ENCODE measurements at regions not wholly inside any gene's neighbourhood (a gene's known extent, or its start where the extent isn't known, plus 50 kb on each side); places are given as distances from the start of the nearest gene placed in this dataset.
"Not testable (repeated sequence)": the region's sequence is repeated elsewhere in the genome, so short reads cannot be mapped to it uniquely, and the experiment has no call there.

DNA sequence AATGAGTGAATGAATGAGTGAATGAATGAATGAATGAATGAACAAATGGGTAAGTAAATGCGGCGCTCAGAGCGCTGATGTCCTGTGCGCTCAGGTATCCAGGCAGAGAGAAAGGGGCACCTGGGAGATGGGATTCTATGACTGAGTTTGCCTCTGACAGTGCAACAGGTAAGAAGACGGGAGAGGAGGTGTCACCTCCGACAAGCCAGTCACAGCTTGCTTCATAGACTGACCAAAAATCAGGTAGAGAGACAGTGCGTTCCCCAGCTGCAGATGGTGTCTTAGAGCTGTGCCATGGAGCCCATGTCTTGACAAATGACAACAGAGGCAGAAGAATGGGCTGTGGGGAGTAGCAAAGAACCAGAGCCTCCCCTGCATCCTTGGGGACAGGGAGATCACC lies 327.3 kb downstream of the FGFR2 start:
- no peak for DNase-seq (ENCODE audit: low spot score)

DNA sequence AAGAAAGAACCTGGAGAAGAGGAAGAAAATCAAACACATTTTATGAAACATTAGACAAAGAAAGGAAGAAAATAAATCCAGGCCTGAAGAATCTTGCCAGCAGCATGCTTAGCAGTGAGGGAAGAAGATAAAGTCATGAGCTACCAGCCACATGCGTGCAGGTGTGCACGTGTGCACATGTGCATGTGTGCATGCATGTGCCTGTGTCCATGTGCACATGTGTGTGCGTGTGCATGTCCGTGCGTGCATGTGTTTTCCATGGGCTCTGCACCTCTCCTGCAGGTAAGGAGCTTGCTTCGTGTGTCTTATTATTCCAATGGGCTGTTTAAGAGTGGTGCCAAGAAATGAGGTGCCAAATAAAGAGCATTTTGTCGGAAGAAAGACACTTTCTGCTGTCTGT lies 322.2 kb downstream of the FGFR2 start:
- no peak for DNase-seq (ENCODE audit: low spot score)

DNA sequence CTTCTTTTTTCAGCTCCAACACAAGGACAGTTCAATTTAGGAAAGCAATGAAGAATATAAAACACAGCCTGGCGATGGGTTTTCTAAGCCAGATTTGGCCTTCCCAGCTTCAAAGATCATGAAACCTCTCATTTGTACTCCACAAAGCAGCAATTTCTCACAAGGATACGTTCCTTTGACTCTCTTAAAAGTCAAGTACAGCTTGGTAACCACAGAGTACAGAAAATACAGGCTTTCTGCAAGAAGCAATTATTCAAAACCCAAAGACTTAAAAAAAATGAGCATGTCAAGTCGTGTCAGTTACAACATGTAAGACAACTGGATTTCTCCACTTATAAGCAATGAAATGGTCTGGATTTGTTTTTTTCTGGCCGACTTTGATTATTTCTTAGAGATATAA lies 321.4 kb downstream of the FGFR2 start:
- DNase-seq (ENCODE audit: low spot score) = peak; percentile 28

DNA sequence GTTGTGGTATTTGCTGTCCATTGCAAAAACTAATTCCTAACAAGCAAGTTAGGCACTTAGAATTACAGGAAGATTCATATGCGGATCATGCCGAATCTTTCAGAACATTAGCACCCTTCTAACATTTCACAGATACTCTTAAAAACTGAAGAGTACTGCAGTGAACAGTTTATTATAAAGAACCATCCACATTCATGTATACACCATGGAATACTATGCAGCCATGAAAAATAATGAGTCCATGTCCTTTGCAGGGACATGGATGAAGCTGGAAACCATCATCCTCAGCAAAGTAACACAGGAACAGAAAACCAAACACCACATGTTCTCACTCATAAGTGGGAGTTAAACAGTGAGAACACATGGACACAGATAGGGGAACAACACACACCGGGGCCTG lies 319.9 kb downstream of the FGFR2 start:
- DNase-seq (ENCODE audit: low spot score) = not testable (repeated sequence)

- no peak for DNase-seq (ENCODE audit: low spot score)
These were observed 316.7 kb downstream of the FGFR2 start for GRCh38 chr10:121281576-121281975.

DNA sequence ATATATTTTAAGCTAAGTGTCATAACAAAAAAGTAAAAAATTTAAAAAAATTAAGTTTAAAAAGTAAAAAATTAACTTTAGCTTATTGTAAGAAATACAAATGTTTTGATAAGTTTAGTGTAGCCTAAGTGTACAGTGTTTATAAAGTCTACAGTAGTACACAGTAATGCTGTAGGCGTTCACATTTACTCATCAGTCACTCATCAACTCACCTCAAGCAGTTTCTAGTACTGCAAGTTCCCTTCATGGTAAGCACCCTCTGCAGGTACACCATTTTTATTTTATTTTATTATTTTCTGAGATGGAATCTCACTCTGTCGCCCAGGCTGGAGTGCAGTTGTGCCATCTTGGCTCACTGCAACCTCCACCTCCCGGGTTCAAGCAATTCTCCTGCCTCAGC lies 316.0 kb downstream of the FGFR2 start:
- no peak for DNase-seq (ENCODE audit: low spot score)

GRCh38 chr10:121282797-121283515 lies 315.3 kb downstream of the FGFR2 start:
- DNase-seq (ENCODE audit: low spot score) = no peak

DNA sequence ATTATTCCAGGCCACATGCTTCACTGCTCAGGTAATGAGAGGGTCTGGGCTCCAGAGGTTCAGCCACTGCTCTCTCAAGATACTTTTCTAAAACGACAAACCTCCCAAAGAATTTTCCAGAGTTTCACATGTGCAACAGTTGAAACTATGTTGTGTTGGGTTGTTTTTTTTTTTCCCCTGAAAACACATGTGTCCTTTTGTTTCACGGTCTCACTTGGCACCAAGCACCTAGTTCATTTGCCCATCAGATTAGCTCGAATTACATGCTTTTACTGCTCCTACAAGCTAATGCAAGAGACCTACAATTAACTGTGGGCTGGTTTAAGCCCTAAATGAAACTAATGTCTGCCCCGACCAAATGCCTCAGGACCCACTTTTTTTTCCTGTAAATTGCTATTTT lies 313.3 kb downstream of the FGFR2 start:
- DNase-seq (ENCODE audit: low spot score) = peak; percentile 29

GRCh38 chr10:121285406-121286196 lies 312.6 kb downstream of the FGFR2 start:
- no peak for DNase-seq (ENCODE audit: low spot score)

DNA sequence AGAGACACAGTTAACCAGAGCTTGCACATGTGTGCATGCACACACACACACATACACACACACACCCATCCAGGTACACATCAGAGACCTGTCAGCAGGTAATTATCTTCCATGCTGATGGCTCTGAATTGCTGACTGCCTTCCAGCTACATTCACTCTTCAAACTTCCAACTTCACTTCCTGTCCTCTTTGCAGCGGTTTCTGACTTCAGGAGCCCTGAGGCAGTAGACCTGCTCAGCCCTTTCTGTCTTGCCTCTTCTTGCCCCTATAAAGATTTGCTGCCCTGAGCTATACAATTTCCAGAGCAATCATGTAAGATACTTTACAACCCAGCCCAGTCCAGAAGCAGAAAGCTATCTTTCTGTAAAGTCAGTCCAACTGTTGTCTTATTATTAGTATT lies 310.2 kb downstream of the FGFR2 start:
- peak; percentile 68 for DNase-seq (ENCODE audit: low spot score)

DNA sequence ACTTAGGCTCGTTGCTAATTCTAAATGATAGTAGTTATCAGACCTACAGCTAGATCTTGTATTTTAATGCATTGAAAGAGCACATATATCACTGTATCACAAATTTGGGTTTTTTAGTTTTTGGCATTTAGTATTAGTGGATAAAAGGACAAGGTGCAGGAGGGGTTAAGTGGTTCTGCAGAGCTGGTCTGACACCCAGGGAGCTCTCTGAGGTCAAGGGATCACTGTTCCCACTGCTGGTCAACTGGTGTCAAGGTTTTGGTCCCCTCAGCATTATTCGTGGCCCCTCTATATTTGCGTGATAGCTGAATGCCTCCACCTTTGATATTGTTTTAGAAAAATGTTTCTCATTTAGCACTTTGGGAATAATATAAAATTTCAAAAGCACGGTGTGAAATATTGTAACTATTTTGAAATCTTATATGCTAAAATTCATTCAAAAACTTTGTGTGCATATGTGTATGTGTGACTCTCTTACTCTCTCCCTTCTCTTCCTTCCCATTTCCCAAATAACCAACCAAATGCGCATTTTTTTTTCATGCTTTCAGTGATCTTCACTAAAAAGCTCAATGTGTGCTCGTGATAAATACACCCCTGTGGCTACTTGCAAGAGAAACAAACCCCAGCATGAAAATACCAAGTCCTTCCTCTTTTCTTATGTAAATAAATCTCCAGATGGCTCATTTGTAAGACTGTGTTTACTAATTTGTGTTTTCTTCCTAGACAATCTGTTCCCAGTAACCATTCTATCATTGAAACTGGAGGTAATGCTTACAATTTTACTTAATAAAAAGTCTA lies 309.2 kb downstream of the FGFR2 start:
- DNase-seq (ENCODE audit: low spot score) = no peak

DNA sequence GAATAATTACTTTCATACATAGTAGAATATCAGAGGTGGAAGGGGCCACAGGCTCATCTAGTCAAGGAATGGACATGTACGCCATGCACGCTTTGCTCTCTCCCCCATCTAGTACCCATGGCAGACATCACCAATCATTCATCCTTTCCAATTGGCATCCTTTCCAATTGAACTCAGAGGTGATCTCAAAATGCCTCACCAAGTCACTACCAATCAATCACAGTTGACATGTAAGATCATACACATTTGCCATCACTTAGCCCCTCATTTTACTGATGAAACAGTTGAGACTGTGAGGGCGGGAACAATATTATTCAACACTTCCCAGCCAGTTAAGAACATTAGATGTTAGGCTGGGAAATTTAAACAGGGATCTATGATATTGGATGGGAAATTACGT lies 308.4 kb downstream of the FGFR2 start:
- no peak for DNase-seq (ENCODE audit: low spot score)

DNA sequence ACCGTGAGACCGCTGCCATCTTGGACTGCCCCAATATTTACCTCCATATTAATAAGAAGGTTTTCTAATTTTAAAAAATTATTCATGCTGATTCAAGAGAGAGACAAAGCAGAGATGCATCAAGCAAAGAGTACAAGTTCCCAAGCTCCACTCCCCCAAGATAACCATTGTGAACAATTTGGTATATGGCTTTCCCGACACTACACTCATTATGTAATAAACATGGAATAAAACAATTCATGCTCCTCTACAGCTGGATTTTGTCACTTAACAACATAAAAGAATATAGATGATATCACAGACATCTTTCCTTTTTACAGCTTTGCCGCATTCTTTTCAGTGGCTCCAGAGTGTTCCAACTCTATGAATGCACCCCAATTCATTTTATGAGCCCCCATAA lies 307.6 kb downstream of the FGFR2 start:
- no peak for DNase-seq (ENCODE audit: low spot score)

DNA sequence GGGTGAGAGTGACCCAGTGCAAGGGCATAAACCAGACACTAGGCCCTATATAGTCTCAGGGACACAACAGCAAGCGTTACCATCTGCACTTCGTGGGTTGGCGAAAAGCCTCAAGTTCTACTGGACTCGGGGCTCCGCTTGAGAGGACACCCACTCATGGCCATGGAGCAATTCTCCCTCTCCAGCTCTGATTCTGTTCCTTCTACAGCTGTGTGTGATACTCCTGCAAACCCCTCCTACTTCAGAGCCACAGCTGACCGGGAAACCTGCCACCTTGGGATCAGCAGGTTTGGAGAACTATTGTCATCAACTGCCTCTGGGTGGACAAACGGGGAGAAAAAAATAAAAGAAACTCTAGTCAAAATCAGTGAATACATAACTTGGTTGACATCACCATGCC lies 306.9 kb downstream of the FGFR2 start:
- DNase-seq (ENCODE audit: low spot score) = no peak

- no peak for DNase-seq (ENCODE audit: low spot score)
These were observed 306.4 kb downstream of the FGFR2 start for GRCh38 chr10:121291823-121292222.

DNA sequence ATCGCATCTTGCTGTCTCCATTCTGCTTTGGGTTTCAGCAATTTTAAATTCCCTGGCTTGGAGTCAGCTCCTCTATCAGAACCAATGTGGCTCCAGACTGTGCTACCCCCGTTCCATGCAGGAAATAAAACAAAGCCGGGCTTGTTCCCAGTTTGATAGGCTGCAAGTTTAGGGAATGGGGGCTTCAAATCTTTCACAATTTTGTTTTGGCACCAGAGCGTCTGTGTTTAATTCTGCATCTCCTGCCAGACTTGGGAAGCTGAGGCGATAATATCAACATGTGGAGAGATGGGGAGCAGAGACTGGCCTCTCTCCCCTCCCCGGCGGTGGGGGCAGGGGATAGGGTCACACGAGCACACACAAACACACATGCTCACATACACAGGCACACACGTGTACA lies 305.9 kb downstream of the FGFR2 start:
- no peak for DNase-seq (ENCODE audit: low spot score)

- peak; percentile 93 for DNase-seq (ENCODE audit: low spot score)
These were observed 305.1 kb downstream of the FGFR2 start for GRCh38 chr10:121293110-121293509.

- DNase-seq (ENCODE audit: low spot score) = no peak
These were observed 303.6 kb downstream of the FGFR2 start for GRCh38 chr10:121294630-121295029.

GRCh38 chr10:121296378-121296777 lies 301.9 kb downstream of the FGFR2 start:
- peak; percentile 40 for DNase-seq (ENCODE audit: low spot score)

GRCh38 chr10:121296881-121297585 lies 301.2 kb downstream of the FGFR2 start:
- DNase-seq (ENCODE audit: low spot score) = no peak

DNA sequence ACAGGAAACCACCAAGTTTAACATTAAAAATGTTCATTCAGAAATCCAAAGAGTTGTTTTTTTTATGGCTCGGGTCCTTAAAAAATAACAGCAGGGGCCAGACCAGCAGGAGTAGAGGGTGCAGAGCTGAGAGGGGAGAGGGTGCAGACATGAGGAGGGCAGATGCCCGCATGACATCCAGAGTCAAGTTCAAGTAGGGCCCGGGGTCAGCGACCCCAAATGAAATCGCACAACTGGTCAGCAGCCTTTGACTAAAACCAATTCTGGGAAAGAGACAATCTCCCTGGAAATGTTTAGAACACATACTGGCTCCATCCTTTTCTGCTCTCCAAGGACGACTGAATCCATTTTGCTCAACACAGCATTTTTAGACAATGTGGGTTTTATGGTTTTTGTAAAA lies 297.5 kb downstream of the FGFR2 start:
- DNase-seq (ENCODE audit: low spot score) = no peak

Data from umbilical cord (tissue), 1 donor.